H1 (cell line): ENCODE measurements at regions not wholly inside any gene's neighbourhood (a gene's known extent, or its start where the extent isn't known, plus 50 kb on each side); places are given as distances from the start of the nearest gene placed in this dataset.

ENCODE experiments used
- HDAC2 ChIP-seq, 2 experiments: fragments of 300-600 bp in 1 of 2; sonication (generic) in 1 of 2; IDR thresholded peaks; 2 replicates each; pipeline ENCODE4 v1.6.1; 2011 to 2012; ENCODE audit warnings: low read depth in 2 of 2, low read length in 2 of 2, mild to moderate bottlenecking in 2 of 2, moderate library complexity in 2 of 2, borderline replicate concordance in 1 of 2, inconsistent platforms in 1 of 2
- PHF8 ChIP-seq: fragments of 200-600 bp; sonication (generic); conservative IDR thresholded peaks from 2 replicates; pipeline ENCODE4 v1.7.1; 2012; ENCODE audit warnings: low read depth, mild to moderate bottlenecking, inconsistent platforms, low read length, moderate library complexity
- POLR2A ChIP-seq, 2 experiments: IDR thresholded peaks; 1 replicate in 1 of 2; 2 replicates in 1 of 2; pipeline ENCODE4 v1.6.1; 2011; ENCODE audit warnings: low read depth in 2 of 2, low read length in 2 of 2, mild to moderate bottlenecking in 2 of 2; ENCODE audit errors: control extremely low read depth in 1 of 2
- RNF2 ChIP-seq: fragments of 200-900, 300-1000 bp; sonication (generic); IDR thresholded peaks from 2 replicates; pipeline ENCODE4 v1.7.1; 2016; ENCODE audit warnings: borderline replicate concordance, low read depth, mild to moderate bottlenecking, antibody characterized with exemption, low read length; ENCODE audit not compliant: poor library complexity, severe bottlenecking; ENCODE audit errors: missing control alignments
- TAF7 ChIP-seq: optimal IDR thresholded peaks from 2 replicates; pipeline ENCODE3; 2011; ENCODE audit warnings: low read depth, mild to moderate bottlenecking, inconsistent platforms, low read length, moderate library complexity, borderline replicate concordance
- TEAD4 ChIP-seq: IDR thresholded peaks from 2 replicates; pipeline ENCODE4 v1.6.1; 2012; ENCODE audit warnings: low read depth, low read length, inconsistent platforms, mixed read lengths
- TF ChIP-seq, protein P1 (sequence below): fragments of 300-600 bp; sonication (generic); IDR thresholded peaks from 2 replicates; pipeline ENCODE4 v1.7.1; 2012; ENCODE audit warnings: low read length, moderate library complexity, mild to moderate bottlenecking, inconsistent platforms; ENCODE audit not compliant: insufficient replicate concordance
- TF ChIP-seq, protein P2 (sequence below): IDR thresholded peaks from 2 replicates; pipeline ENCODE4 v1.6.1; 2011; ENCODE audit warnings: low read depth, mild to moderate bottlenecking, low read length; ENCODE audit not compliant: insufficient read depth

DNA sequence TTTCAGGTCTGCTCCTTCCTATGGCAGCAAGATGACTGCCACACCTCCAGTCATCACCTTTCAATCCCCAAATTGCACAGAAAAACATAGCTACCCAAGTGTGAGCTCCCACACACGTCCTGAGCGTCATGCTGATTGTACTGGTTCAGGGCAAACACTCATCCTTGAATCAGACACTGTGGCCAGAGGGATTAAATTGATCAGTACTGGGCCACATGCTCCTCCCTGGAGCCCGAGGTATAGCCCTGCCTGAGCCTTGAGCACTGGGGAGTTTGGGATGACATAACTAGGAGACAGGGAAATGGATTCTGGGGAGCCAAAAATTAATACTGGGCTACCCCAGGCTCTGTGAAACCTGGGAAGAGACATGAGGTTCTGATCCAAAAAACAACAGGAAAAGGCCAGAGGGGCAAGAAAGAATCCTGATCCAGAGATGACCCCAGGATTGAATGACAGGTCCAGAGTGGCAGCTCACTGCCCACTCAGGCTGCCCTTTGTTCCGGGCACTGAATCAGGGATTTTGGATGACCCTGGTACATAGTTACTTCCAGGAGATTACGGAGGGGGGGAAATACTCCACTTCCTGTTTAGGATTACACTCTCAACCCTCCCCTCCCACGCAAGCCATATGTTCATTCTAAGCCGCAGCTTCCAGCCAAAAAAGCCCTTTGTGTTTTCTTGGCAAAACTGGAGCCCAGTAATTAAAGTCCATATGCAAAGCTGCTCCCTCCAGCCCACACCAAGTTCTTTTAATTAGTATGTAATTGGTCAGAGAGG lies 141.6 kb upstream of the SPRY4 start (continued):
- TF ChIP-seq RNF2, result no peak
- TF ChIP-seq PHF8, result no peak
- no peak for TF ChIP-seq TEAD4
- no peak for TF ChIP-seq POLR2A (IDR thresholded peaks at IDR 0.05; ENCODE audit: control extremely low read depth in 1 of 2, low read depth in 2 of 2, low read length in 2 of 2)
- TF ChIP-seq, protein P1, sequence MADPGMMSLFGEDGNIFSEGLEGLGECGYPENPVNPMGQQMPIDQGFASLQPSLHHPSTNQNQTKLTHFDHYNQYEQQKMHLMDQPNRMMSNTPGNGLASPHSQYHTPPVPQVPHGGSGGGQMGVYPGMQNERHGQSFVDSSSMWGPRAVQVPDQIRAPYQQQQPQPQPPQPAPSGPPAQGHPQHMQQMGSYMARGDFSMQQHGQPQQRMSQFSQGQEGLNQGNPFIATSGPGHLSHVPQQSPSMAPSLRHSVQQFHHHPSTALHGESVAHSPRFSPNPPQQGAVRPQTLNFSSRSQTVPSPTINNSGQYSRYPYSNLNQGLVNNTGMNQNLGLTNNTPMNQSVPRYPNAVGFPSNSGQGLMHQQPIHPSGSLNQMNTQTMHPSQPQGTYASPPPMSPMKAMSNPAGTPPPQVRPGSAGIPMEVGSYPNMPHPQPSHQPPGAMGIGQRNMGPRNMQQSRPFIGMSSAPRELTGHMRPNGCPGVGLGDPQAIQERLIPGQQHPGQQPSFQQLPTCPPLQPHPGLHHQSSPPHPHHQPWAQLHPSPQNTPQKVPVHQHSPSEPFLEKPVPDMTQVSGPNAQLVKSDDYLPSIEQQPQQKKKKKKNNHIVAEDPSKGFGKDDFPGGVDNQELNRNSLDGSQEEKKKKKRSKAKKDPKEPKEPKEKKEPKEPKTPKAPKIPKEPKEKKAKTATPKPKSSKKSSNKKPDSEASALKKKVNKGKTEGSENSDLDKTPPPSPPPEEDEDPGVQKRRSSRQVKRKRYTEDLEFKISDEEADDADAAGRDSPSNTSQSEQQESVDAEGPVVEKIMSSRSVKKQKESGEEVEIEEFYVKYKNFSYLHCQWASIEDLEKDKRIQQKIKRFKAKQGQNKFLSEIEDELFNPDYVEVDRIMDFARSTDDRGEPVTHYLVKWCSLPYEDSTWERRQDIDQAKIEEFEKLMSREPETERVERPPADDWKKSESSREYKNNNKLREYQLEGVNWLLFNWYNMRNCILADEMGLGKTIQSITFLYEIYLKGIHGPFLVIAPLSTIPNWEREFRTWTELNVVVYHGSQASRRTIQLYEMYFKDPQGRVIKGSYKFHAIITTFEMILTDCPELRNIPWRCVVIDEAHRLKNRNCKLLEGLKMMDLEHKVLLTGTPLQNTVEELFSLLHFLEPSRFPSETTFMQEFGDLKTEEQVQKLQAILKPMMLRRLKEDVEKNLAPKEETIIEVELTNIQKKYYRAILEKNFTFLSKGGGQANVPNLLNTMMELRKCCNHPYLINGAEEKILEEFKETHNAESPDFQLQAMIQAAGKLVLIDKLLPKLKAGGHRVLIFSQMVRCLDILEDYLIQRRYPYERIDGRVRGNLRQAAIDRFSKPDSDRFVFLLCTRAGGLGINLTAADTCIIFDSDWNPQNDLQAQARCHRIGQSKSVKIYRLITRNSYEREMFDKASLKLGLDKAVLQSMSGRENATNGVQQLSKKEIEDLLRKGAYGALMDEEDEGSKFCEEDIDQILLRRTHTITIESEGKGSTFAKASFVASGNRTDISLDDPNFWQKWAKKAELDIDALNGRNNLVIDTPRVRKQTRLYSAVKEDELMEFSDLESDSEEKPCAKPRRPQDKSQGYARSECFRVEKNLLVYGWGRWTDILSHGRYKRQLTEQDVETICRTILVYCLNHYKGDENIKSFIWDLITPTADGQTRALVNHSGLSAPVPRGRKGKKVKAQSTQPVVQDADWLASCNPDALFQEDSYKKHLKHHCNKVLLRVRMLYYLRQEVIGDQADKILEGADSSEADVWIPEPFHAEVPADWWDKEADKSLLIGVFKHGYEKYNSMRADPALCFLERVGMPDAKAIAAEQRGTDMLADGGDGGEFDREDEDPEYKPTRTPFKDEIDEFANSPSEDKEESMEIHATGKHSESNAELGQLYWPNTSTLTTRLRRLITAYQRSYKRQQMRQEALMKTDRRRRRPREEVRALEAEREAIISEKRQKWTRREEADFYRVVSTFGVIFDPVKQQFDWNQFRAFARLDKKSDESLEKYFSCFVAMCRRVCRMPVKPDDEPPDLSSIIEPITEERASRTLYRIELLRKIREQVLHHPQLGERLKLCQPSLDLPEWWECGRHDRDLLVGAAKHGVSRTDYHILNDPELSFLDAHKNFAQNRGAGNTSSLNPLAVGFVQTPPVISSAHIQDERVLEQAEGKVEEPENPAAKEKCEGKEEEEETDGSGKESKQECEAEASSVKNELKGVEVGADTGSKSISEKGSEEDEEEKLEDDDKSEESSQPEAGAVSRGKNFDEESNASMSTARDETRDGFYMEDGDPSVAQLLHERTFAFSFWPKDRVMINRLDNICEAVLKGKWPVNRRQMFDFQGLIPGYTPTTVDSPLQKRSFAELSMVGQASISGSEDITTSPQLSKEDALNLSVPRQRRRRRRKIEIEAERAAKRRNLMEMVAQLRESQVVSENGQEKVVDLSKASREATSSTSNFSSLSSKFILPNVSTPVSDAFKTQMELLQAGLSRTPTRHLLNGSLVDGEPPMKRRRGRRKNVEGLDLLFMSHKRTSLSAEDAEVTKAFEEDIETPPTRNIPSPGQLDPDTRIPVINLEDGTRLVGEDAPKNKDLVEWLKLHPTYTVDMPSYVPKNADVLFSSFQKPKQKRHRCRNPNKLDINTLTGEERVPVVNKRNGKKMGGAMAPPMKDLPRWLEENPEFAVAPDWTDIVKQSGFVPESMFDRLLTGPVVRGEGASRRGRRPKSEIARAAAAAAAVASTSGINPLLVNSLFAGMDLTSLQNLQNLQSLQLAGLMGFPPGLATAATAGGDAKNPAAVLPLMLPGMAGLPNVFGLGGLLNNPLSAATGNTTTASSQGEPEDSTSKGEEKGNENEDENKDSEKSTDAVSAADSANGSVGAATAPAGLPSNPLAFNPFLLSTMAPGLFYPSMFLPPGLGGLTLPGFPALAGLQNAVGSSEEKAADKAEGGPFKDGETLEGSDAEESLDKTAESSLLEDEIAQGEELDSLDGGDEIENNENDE, result no peak
- no peak for TF ChIP-seq TAF7
- TF ChIP-seq HDAC2 (IDR thresholded peaks at IDR 0.05; ENCODE audit: borderline replicate concordance in 1 of 2, low read depth in 2 of 2, low read length in 2 of 2), result no peak
- TF ChIP-seq, protein P2, sequence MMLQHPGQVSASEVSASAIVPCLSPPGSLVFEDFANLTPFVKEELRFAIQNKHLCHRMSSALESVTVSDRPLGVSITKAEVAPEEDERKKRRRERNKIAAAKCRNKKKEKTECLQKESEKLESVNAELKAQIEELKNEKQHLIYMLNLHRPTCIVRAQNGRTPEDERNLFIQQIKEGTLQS, result no peak
- TF ChIP-seq, all 59 proteins: peak for 0
